HG02571 (cell line): ENCODE measurements at regions not wholly inside any gene's neighbourhood (a gene's known extent, or its start where the extent isn't known, plus 50 kb on each side); places are given as distances from the start of the nearest gene placed in this dataset.

Experiments
- ATAC-seq: cut with Tn5 transposase; IDR thresholded peaks from one replicate; pipeline ENCODE4 v1.9.1; 2021; ENCODE audit warnings: mild to moderate bottlenecking, moderate library complexity; ENCODE audit not compliant: unreplicated experiment

DNA sequence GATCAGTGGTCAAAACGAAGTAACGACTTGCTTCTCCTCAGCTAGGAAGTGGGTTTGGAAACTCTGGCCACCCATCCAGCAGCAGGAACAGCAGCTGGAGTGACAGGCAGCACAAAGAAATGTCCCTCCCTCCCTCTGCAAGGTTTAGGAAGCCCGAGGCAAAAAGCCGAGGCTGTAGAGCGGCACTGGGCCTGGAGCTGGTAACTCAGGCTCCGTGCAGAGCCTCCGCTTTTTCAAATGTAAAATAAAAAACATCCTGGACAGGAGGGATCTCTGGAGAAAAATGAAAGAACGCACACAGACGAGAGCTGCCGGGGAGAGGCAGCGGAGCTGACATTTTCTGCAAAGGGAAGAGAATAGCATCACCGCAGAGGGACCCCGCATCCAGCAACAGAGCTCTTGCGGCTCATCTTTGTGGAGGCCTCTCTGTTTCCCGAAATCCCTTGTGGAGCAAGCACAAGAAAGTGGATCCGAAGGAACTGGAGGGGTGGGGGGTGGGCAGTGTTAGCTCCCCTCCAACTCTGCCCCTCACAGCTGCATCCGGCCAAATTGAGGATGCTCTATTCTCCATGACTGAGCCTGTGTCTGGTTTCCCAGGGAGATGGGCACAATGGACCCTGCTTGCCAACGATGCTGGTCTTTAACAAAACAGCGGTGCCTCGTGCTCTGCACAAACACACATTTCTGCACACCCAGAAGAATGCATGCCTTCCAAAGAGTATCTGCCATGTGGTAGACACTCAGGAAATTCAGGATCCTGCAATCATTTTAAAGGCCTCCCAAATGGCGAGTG, 335.5 kb upstream of the ZFHX3 start:
- no peak for ATAC-seq

DNA sequence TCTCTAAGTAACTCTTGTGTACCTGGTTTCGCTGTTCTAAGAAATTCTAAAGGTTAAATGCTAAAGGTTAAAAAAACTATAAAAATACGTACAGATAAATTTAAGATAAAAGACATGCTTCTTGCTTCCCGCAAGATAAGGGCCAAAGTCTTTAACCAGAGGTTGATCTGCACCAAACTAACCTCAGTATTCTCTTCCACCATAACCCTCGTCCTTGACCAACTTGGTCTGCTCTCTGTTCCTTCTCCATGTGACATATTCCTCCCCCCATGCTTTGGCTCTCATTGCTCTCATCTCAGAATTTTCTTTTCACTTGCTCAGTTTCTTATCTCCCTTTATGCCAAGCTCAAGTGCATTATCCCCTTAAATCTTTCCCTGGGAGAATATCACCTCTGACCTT, 330.5 kb upstream of the ZFHX3 start:
- ATAC-seq = no peak

DNA sequence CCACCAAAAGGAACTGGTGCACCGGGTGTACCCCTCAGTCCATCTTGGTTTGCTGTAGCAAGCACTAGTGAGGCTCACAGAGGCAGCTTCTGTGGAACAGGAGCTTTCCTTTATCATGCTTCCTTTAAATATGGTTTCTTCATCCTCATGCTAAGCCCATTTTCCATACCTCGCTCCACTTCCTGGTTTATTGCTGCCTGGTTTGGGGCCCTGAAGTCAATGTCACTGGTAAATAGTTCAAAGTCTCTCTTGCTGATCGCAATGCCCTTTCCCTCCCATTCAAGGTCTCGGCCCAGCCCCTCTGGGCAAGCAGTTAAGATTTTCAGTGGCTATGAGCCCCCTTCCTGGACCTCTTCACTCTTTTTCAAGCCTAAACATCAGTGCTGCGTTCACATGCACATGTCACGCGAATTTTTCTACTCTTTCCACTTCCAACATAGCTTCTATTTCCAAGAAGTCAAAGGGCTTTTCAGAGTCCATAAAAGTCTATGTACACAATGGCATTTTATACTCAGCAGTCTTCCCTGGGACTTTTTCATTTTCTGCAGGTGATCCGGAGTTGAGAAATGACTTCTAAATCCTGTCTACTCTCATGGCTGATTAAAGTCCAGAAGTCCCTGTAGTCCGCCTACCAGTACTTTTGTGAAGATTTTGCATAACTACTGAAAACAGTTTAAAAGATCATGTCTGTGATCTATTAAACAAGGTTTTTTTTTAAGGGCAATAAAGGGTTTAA, 323.8 kb upstream of the ZFHX3 start:
- no peak for ATAC-seq

DNA sequence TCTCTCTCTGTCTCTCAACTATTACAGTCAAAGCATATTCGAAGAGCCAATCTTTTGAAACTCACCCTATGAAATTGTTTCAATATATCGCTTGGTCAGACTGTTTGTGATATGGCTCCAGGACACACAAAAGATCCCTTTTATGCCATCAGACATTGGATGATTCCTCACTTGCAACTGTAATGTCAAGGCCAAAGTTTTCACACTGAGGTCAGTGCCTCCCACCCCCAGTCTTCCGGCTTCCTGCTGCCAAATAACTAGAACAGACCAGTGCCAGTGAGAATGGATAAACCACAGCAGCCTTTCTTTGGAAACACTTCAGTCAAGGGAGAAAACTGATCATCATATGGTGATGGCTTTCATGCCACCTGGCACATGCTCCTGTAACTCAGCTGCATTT, 321.9 kb upstream of the ZFHX3 start:
- no peak for ATAC-seq

DNA sequence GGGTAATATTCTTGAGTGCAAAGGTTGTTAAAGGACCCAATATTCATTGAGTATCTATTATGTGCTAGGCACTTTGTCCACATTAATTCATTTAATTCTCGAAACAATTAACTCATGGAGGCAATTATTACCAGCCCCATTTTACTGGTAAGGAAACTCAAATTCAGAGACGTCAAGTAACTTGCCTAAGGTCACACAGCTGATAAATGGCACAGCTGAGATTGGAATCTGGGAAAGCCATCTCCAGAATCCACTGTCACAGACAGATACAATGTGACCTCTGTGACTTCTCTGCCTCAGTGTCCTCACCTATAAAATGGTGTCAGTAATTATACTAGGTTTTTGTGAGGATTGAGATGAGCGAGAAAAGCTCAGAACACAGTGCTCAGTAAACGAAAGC, 320.8 kb upstream of the ZFHX3 start:
- no peak for ATAC-seq

DNA sequence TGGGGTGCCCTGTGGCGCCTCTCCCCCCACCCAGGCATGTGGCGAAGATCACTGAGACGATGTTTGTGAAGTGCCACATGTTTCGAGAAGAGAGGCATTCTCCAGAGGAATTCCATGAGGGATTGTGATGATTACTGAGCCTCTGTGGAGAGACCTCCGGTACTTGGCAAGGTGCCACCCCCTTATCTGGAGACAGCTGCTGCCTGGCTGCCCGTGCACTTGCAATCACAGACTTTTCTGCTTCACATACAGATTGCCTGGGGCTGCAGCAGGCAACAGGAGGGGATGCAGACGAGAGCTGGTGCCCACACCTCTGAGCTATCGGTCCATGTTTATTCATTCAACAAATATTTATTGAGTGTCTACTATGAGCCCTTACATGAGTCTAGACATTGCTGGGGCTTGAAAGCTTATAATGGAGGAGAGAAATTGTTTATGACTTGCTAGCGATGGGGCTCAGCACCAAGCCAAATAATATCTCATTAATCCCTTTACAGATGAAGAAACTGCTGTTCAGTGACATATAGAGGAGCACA, 317.2 kb upstream of the ZFHX3 start:
- no peak for ATAC-seq

DNA sequence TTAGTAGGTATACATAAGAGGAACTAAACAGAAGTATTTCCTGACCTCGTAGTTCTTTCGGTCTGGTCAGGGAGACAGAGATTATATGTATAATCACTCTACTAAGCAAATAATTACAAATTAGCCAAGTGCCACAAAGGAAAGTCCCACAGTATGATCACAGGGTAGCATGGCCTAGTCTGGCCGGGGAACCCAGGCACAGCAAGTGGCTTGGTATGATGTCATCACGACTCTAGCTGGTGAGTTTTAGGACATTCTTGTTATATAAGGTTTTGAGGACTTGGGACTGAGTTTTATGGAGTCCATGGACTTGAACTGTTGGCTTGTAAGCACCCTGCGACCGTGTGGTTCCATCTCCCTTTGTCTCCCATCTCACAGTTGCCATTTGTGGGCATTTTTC, 316.5 kb upstream of the ZFHX3 start:
- ATAC-seq = no peak

DNA sequence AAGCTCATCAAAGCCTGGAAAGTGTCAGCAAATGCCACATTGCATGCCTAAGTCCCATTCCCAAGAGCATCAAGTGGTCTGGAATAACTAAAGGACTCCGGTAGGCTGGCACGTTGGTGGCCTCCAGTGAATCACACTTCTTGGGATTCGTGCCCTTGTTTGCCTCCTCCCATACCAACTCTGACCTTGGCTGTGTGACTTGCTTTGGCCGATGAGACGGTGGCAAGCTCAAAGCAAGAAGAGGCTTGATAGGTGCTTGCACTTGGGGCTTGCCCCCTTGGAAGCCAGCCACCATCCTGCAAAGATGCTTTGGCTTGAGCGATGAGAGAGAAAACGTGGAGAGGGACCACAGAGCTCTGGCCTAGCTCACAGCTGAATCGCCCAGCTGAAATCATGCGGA, 313.1 kb upstream of the ZFHX3 start:
- ATAC-seq = no peak

DNA sequence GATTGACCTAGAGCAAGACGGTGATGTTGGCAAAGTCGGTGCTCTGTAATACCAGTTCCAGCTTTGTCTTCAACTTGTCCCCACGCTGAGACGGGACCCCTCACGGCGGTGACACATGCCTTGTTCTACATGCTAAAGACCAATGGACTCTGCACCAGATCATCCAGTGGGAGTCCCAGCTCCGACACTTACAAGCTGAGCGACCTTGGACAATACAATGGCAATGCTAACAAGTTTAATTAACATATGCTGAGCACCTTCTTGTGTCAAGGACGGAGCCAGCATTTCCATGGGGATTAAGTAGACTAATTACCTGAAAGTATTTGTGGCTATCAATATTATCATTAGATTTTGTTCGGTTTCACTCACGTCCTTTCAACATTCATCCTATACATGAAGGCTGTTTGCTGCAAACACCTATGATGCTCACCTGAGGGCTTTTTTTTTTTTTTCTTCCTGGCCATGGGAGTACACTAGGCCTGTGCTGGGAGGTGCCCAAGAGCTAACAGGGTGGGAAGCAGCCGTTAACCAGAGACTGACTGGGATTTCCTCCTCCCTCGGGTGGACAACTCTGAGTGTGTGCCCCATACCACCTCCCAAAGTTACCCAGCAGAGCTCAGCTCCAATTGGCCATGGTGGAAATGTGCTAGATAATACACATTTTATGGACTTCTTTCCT, 308.6 kb upstream of the ZFHX3 start:
- no peak for ATAC-seq

DNA sequence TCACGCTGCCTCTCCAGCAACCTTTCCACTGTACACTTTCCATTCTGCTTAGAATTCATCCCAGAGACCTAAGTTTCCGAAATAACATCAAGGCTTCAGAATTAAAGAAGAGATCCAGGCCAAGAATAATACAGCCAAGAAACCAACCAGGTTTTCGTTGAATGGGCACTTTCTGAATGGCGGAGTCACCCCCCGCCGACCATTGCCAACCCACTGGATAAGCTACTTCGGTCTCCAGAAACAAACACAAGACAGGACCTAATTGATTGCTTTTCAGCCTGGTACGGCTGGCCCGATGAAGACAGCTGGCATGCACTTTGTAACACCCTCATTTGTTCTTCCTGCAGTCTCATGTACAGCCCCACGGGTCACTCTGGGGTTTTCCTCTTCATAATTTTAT, 308.1 kb upstream of the ZFHX3 start:
- ATAC-seq = no peak

DNA sequence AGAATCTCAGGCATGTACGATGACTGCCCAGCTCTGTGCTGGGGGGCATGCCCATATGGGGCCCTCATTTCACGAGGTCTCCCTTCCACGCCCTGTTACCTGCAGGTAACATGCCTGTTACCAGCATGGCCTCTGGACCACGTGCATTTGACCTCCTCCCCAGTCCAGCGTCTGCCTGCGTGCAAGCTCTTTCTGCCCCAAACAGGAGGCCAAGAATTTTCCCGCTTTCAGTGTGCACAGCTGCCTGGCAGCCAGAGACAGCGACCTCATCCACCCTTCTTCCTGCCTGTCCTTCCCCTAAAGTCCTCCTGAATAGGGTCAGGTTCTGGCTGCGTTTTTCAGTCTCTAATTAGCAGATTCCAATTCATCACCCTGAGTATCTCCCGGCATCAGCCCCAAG, 306.5 kb upstream of the ZFHX3 start:
- no peak for ATAC-seq

DNA sequence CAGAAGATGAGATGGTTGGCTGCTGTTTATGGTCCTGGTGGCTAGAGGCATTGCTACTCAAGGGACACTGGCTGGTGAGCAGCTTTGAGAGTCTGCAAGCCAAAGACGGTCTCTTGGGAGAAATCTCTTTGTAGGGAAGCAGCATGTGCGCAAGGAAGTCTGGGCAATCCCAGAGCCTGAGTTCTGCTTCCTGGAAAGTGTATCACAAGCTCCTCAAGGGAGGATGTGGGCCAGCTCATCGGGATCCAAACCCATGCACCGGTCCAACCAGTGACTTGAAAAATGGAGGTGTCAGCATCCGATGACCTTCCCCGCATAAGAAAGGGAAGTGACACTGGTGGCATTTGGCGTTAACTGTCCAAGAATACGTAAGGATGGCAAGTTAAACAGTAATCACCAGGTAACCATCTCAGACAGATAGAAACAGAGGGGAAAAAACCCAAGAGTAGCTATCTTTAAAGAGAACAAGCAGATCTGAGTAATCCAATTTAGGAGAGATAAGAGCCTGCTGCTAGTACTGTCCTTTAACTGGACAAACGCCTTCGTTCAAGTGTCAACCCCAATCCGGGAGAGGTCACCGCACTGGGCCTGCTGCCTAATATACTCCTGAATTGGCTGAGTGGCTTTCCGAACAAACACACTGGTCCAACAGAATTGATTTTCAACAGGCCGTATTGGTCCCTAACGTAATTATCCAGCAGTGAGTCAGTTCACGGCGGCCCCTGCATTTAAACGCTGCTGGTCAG, 303.0 kb upstream of the ZFHX3 start:
- ATAC-seq = no peak

DNA sequence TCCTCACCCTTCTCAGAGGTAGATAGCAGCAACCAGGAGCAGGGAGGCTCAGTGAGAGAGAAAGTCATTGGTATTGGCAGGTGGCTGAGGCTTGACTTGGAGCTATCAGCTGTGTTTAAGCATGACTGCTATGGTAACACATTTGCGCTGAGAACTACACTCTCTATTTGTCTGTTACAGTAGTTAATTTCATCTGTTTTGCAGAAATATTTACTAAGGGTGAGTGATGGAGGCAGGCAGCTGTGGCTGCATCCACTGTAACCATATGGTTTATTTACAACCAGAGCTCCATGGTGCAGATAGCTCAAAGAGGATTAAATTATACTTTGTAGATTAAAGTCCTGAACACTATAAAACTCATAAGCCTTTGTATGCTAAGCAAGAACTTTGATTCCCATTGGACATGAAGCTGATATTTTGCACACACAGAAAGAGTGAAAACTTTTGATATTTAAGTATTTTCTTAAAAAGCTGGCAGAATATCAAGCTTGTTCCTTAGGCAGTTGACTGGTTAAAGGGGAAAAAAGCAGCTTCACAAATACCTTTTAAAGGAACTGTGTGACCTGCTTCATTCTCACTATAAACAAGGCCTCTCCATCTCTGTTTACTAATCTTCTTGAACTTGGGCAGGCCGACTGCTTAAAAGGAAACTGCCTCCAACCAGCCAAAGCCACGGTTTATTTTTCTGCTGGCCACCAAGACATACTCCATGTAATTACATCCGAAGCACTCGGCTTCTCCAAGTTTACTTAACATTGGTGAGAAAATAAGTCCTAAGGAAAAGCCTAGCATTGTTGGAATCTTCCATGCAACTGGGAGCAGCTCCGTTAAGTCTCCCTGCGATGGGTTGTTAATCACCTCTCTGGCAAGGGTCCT, 299.8 kb upstream of the ZFHX3 start:
- ATAC-seq = no peak

DNA sequence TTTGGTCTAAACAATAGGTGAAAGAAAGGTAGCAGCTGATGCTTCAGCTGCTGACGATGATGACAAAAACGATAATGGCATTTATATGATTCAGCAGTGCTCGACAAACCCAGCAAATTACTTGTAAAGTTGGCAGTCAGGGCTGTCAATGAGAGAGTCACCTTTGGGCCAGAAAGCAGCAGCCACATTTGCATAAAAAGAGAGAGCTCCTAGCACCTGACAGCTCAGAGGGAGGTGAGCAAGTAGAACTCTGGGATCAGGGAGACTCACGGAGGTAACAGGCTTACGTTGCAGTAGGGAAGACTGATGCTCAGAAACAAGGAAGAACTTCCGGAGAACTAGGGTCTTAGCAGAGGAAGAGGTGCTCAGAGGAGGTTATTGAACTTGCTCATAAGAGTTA, 291.9 kb upstream of the ZFHX3 start:
- no peak for ATAC-seq

DNA sequence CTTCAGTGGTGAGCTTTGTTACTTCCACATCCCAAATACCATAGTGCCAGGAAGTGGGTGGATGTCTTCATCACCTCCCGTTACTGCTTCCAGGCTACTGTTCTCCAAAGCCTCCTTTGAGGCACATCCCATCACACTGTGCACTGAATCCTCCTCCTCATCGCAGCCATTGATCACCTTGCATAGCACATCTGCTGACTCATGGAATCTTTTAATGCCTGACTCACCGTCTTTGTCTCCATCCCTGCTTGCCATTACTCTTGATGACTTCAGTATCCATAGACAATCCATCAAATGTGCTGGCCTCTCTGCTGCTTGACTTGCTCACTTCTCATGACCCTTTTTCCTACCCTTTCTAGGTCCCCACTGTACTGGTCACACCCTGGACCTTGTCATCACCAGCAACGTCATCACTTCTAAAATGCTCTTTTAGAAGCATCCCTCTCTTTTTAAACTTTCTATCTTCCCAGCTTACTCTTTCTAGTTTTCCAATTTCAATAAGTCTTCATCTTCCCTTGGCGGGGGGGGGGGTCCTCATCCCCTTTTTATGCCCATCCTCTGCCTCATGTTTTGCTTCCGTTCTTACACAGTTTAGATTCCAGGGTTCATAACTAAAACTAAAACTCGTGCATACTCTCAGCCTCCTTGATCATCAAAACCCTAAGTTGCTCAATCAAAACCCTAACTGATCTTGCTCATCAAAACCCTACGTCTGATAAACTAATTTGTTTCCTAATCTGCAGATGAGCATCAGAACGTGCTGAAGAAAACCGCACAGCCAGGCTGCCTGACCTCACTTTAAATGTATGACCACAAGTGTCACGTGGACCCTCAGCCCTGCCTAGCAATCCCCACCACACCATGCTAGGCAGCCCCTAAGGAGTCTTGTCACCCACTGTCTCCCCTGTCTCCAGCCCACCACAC, 289.7 kb upstream of the ZFHX3 start:
- ATAC-seq = no peak

DNA sequence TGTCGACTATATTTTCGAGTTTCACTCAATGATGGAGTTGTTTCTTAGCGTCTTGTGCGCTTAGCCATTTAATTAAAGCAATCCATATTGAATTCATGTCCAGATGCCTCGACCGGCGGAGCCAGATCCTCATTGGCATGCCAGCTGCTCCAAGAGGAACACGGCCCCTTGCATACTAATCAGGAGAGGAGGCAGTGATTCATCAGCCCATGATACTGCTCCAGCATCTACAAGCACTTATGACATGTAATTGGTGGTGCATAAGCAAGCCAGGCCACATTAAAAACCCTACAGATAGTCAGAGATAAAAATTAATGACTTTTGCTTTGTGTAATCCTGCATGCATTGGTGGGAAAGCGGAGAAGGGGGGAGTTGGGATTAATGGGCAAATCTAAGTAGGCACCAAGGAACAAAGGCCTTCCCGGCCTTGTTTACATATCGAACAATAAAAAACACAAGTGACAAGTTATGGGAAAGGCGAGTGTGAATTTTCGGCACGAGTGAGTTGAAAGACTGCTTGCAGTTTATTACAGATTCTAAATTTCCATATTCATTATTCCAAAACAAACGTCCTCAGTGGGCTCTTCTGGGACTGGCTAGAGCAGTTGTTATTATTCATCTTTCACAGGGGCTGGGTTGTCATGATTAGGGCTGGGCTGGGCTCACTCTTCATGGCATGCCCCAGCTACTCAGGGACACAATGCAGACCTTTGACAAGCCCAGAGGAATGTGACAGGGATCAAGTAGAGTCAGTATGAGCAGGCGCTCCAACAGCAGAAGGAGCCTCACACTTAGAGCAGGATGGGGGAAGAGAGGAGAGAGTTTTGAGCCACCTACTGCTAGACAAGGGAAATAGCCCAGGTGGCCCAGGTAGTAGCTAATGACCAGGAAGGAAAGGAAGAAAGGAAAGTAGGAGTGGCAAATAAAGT, 281.7 kb upstream of the ZFHX3 start:
- no peak for ATAC-seq

DNA sequence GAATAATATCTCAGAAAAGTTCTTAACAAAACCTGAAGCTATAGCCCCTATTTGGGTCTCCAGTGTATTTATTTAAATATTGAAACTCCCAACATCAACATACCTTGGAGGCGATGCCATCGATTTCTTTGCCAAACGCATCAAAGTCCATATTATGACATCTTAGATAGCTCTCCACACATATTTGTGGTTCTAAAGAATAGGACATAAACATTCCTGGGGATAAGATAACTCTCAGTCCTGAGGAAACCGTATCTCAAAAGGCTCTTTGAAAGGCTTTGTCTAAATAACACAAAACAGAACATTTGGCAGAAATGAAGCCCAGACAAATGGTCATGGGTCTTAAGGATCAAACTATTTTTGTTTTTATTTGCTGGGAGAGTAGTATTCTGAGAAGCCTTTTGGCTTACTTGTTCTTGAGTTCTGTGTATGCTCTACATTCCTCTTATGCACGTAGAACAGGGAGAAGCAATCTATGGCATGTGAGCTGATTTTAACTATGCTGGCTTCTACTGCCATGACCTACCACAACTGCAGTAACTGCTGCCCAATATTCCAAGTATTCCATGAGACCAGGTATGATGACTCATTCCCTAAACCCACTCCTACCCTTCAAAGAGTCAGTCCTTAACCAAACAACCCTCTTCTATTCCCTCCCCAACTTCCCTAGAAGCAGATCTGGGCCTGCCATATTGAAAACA, 279.0 kb upstream of the ZFHX3 start:
- no peak for ATAC-seq
